Activated naive CD8-positive, alpha-beta T cell treated with anti-CD3 and anti-CD28 coated beads, Interleukin-2, amount 50 U/mL, for 16 hours (primary cell): ENCODE measurements at regions not wholly inside any gene's neighbourhood (a gene's known extent, or its start where the extent isn't known, plus 50 kb on each side); places are given as distances from the start of the nearest gene placed in this dataset.
"Not testable (repeated sequence)": the region's sequence is repeated elsewhere in the genome, so short reads cannot be mapped to it uniquely, and the experiment has no call there.

Experiments used
- DNase-seq: peaks from one replicate; pipeline ENCODE4 v3.0.0-alpha.2; 2020; ENCODE audit warnings: low read depth, low spot score

- DNase-seq, result no peak
These were observed 53.5 kb downstream of the FOXD2 start for GRCh38 chr1:47491341-47491753.

- DNase-seq, result no peak
These were observed 57.4 kb downstream of the FOXD2 start for GRCh38 chr1:47495176-47495713.

- no peak for DNase-seq
These were observed 60.7 kb downstream of the FOXD2 start for GRCh38 chr1:47498551-47498950.

GRCh38 chr1:47501069-47501468 lies 63.2 kb downstream of the FOXD2 start:
- no peak for DNase-seq

- DNase-seq, result no peak
These were observed 65.0 kb downstream of the FOXD2 start for GRCh38 chr1:47502746-47503370.

GRCh38 chr1:47504840-47505239 lies 67.0 kb downstream of the FOXD2 start:
- DNase-seq, result not testable (repeated sequence)

- no peak for DNase-seq
These were observed 67.4 kb downstream of the FOXD2 start for GRCh38 chr1:47505267-47505666.

GRCh38 chr1:47506053-47506452 lies 68.2 kb downstream of the FOXD2 start:
- DNase-seq, result no peak

GRCh38 chr1:47507144-47507543 lies 69.3 kb downstream of the FOXD2 start:
- no peak for DNase-seq

GRCh38 chr1:47507881-47508701 lies 70.2 kb downstream of the FOXD2 start:
- DNase-seq, result no peak

GRCh38 chr1:47508702-47509431 lies 71.0 kb downstream of the FOXD2 start:
- DNase-seq, result no peak

GRCh38 chr1:47510282-47510811 lies 72.5 kb downstream of the FOXD2 start:
- no peak for DNase-seq

GRCh38 chr1:47511825-47512224 lies 74.0 kb downstream of the FOXD2 start:
- DNase-seq, result no peak

- no peak for DNase-seq
These were observed 75.5 kb downstream of the FOXD2 start for GRCh38 chr1:47513393-47513792.

GRCh38 chr1:47514229-47514628 lies 76.4 kb downstream of the FOXD2 start:
- no peak for DNase-seq

- DNase-seq, result no peak
These were observed 77.4 kb downstream of the FOXD2 start for GRCh38 chr1:47515164-47515789.

GRCh38 chr1:47517946-47518345 lies 80.1 kb downstream of the FOXD2 start:
- no peak for DNase-seq

- DNase-seq, result no peak
These were observed 81.6 kb downstream of the FOXD2 start for GRCh38 chr1:47519491-47519890.

GRCh38 chr1:47519971-47520370 lies 82.1 kb downstream of the FOXD2 start:
- DNase-seq, result no peak

GRCh38 chr1:47521034-47521881 lies 83.4 kb downstream of the FOXD2 start:
- no peak for DNase-seq
